22Rv1 (cell line): ENCODE measurements at regions not wholly inside any gene's neighbourhood (a gene's known extent, or its start where the extent isn't known, plus 50 kb on each side); places are given as distances from the start of the nearest gene placed in this dataset.
"Not testable (repeated sequence)": the region's sequence is repeated elsewhere in the genome, so short reads cannot be mapped to it uniquely, and the experiment has no call there.

Experiments
- H3K27ac ChIP-seq: fragments of 450-650 bp; 2 replicates; pipeline ENCODE4 v1.5.1; 2017
- ZFX ChIP-seq: fragments of 450-650 bp; IDR thresholded peaks from 2 replicates; pipeline ENCODE4 v1.6.1; 2017; ENCODE audit warnings: antibody characterized with exemption, borderline replicate concordance
- TF ChIP-seq, protein P1 (sequence below): fragments of 450-650 bp; IDR thresholded peaks from 2 replicates; pipeline ENCODE4 v1.5.1; 2017; ENCODE audit warnings: mild to moderate bottlenecking

DNA sequence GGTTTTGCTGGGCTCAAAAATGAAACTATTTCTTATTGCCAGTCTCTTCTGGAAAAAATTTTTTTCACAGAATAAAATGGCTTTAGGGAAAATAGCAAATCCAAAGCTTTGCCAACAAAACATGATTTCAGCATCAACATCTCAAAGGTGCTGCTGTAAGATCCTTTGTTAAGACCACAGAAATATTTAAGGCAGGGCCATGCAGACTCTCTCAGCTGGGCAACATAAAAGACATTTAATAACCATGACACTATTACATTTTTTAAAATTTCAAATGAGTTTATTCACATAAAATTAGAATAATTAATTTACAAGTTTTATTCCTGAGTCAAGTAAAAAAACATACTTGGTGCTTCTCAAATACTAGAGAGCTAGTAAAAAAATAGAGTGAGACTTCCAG is 527.1 kb upstream of the DPPA4 start:
- no peak for TF ChIP-seq ZFX
- TF ChIP-seq, protein P1, sequence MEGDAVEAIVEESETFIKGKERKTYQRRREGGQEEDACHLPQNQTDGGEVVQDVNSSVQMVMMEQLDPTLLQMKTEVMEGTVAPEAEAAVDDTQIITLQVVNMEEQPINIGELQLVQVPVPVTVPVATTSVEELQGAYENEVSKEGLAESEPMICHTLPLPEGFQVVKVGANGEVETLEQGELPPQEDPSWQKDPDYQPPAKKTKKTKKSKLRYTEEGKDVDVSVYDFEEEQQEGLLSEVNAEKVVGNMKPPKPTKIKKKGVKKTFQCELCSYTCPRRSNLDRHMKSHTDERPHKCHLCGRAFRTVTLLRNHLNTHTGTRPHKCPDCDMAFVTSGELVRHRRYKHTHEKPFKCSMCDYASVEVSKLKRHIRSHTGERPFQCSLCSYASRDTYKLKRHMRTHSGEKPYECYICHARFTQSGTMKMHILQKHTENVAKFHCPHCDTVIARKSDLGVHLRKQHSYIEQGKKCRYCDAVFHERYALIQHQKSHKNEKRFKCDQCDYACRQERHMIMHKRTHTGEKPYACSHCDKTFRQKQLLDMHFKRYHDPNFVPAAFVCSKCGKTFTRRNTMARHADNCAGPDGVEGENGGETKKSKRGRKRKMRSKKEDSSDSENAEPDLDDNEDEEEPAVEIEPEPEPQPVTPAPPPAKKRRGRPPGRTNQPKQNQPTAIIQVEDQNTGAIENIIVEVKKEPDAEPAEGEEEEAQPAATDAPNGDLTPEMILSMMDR, result no peak
- H3K27ac ChIP-seq, result no peak overlapping the region

DNA sequence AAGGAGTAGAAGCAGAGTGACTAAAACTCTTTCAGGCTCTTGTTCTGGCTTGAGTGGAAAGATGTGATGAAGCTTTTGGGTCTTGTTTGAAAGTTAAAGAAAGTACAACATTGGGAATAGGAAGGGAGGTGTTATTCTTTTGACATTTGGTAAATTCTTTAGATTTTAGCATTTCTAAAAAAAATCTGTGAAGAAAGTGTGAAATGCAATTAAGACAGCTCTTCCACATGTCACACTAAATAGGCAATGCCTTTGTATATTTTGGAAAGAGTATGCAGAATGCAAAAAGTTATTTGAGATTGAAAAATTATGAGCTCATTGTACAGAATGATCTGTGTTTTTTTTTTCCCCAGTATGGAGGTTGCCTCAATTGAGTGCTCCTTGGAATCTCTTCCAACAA is 532.2 kb upstream of the DPPA4 start:
- TF ChIP-seq ZFX, result no peak
- TF ChIP-seq, protein P1, result no peak
- no peak overlapping the region for H3K27ac ChIP-seq

DNA sequence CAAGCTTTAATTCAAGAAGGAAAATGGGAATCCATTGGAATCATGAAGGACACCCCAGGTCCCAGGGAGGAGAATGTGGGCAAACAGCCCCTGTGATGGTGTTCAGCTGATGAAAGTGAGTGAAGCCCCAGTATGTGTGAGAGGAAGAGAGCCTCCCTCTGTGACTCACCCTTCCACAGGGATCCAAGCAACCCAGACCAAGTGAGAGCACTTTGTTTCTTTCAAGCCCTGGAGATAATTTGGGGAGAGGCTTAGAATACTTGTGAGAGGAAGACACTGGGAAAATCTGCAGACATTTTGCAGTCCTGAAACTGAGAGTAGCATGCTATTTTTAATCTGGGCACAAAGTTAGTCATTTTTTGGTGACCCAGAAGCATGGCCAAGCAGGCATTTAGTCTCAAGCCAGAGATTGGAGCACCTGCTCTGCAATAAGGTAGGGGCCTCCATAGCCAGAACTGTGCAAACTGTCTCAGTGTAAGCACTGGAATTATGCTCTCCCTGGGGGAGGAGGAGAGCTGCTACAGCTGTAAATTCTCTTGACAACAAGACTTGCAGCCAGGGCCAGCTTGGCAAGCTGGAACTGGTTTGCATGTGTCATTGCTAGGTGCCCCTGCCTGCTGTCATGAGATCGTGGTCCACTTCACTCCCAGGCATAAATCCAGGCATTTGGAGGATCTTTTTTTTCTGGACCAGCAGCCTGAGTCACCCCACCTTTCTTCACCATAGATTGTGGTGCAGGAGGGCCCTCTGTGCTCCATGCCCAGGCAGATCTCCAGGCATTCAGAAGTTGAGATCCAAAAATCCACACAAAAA is 537.8 kb upstream of the DPPA4 start:
- no peak overlapping the region for H3K27ac ChIP-seq
- no peak for TF ChIP-seq ZFX
- TF ChIP-seq, protein P1, result no peak

DNA sequence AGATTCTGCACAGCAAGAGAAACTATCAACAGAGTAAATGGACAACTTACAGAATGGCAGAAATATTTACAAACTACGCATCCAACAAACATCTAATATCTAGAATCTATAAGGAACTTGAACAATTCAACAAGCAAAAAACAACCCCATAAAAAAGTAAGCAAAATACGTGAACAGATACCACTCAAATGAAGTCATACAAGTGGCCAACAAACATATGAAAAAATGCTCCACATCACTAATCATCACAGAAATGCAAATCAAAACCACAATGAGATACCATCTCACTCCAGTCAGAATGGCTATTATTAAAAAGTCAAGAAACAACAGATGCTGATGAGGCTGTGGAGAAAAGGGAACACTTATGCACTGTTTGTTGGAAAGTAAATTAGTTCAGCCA is 540.3 kb upstream of the DPPA4 start:
- not testable (repeated sequence) for H3K27ac ChIP-seq

DNA sequence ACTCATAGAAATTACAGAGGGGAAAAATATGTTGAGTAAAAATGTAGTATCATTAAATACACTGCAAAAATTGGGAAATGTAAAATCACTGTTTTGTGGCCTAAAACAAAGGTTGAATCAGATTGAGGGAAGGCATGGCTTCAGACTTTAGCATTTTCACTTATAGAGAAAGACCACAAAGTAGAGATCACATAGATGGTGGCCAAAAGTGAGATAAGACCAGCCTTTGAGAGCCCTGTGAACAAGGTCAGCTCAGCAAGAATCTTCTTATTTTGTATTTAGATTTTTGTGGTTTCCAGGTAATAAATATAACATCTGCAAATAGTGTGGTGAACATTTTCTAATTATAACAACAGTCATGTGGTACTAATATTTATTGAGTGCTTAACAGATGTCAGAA is 544.8 kb upstream of the DPPA4 start:
- no peak overlapping the region for H3K27ac ChIP-seq
- TF ChIP-seq ZFX, result no peak
- TF ChIP-seq, protein P1, result no peak

DNA sequence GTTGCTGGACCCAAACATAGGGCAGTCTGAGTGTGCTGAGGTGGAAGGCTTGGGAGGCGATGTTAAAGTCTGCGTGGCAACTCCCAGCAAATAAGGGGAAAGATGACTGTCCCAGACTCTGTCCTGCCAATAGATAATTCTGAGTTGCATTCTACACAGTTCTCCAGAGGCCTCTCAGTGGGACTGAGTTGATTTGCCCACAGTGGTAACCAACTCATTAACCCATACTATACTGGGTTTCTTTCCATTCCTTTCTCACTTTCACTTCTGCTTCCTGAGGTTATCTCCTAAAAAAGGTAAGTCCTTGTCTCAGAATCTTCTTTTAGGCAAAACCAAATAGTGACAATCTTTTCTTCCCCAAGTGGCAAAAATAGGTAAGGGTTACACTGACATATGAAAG is 549.9 kb upstream of the DPPA4 start:
- TF ChIP-seq ZFX, result no peak
- TF ChIP-seq, protein P1, result no peak
- H3K27ac ChIP-seq, result no peak overlapping the region

DNA sequence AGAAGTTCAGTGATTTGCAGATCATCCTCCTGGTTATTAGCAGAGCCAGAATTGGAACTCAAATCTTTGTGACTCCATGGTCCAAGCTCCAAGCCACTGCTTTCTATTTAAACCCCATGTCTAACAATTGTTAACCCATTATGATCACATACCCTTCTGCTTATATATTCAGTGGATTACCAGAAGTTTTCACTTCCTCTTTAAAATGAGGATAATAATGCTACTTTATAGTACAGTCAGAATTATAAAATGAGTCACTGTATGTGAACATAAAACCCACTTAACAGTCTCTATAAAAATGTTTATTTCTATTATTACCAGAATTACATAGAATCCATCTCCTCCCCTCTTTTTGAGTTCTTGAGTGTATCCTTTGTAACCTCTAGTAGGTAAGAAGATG is 550.7 kb upstream of the DPPA4 start:
- no peak for TF ChIP-seq ZFX
- TF ChIP-seq, protein P1, result no peak
- H3K27ac ChIP-seq, result no peak overlapping the region

DNA sequence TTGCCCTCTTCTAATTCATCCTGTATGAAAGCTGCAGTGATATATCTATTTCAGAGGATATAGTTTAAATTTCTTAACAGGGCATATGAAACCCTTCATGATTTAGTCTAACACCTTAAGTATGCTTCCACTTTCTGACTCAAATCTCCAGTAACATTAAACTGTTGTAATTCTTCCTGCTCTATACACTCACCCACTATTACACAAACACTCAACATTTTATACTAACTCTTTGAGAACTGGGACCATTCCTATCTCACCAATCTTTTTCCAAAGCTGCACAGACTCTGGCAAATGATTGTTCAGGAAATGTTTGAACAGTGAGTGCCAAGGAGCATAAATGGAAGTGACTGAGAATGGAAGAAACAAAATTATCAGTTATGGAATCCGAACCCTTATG is 560.4 kb upstream of the DPPA4 start:
- no peak overlapping the region for H3K27ac ChIP-seq
- TF ChIP-seq ZFX, result no peak
- TF ChIP-seq, protein P1, result no peak
